ENCODE measurements at regions not wholly inside any gene's neighbourhood (a gene's known extent, or its start where the extent isn't known, plus 50 kb on each side); places are given as distances from the start of the nearest gene placed in this dataset.

DNA sequence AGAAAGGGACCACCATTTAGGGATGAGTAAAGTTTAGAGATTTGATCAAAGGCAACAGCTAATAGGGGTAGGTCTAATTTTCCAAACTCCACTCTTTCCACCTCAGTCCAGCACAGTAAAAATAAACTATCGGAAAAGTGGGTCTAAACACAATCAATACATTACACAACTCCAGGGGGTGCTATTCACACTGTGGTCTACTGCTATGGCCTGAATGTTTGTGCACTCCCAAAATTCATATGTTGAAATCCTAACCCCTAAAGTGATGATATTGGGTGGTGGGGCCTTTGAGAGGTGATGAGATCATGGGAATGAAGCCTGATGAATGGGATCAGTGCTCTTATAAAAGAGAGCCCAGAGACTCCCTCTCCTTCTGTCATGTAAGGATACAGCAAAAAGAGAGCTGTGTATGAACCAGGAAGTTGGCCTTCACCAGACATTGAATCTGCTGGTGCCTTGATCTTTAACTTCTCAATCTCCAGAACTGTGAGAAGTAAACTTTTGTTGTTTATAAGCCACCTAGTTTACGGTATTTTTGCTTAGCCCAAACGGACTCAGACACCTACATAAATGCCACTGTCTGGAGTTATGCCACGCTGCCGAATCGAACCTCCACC, 193.9 kb downstream of the OMA1 start:
- Histone ChIP-seq H3K4me3 (ENCODE audit: severe bottlenecking) (no peak overlapping the region), H3K27me3 (ENCODE audit: insufficient read depth, poor library complexity, severe bottlenecking) (peaks cover under 1% of the 10 kb centered on the region), H3K27ac (ENCODE audit: poor library complexity, severe bottlenecking) (no peak overlapping the region), H3K36me3 (ENCODE audit: low read depth) (no peaks in the 10 kb centered on the region), H3K4me1 (ENCODE audit: insufficient read depth, poor library complexity, severe bottlenecking) (no peaks in the 10 kb centered on the region), H3K9me3 (ENCODE audit: severe bottlenecking) (no peaks in the 10 kb centered on the region)
- no peak for ATAC-seq (ENCODE audit: low read depth)
- TF ChIP-seq, protein P1, sequence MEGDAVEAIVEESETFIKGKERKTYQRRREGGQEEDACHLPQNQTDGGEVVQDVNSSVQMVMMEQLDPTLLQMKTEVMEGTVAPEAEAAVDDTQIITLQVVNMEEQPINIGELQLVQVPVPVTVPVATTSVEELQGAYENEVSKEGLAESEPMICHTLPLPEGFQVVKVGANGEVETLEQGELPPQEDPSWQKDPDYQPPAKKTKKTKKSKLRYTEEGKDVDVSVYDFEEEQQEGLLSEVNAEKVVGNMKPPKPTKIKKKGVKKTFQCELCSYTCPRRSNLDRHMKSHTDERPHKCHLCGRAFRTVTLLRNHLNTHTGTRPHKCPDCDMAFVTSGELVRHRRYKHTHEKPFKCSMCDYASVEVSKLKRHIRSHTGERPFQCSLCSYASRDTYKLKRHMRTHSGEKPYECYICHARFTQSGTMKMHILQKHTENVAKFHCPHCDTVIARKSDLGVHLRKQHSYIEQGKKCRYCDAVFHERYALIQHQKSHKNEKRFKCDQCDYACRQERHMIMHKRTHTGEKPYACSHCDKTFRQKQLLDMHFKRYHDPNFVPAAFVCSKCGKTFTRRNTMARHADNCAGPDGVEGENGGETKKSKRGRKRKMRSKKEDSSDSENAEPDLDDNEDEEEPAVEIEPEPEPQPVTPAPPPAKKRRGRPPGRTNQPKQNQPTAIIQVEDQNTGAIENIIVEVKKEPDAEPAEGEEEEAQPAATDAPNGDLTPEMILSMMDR (IDR thresholded peaks at IDR 0.05; ENCODE audit: poor library complexity, severe bottlenecking): no peak
- DNase-seq (ENCODE audit: low spot score): no peak

DNA sequence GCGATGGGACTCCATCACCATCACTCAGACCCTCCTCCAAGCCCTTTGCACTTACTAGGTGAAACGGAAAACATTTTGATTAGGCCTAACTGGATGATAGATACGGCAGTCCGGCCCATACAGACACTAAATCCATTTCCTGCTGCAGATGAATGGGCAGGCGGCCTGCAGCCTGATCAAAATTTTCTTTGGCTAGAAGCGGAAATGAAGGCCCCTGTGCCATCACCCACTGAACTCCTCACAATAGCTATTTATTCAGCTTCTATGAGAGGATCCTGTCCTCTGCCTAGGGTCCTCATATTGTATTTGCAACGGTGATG, 200.5 kb downstream of the OMA1 start:
- DNase-seq (ENCODE audit: low spot score) (no peak), ATAC-seq (ENCODE audit: low read depth) (no peak)
- no peak overlapping the region for H3K27ac ChIP-seq (ENCODE audit: poor library complexity, severe bottlenecking)
- TF ChIP-seq, protein P1 (IDR thresholded peaks at IDR 0.05; ENCODE audit: poor library complexity, severe bottlenecking): no peak
- no peaks in the 10 kb centered on the region for H3K9me3 ChIP-seq (ENCODE audit: severe bottlenecking)
- no peaks in the 10 kb centered on the region for H3K36me3 ChIP-seq (ENCODE audit: low read depth)
- H3K4me3 ChIP-seq (ENCODE audit: severe bottlenecking): no peak overlapping the region
- H3K4me1 ChIP-seq (ENCODE audit: insufficient read depth, poor library complexity, severe bottlenecking): no peaks in the 10 kb centered on the region
- no peaks in the 10 kb centered on the region for H3K27me3 ChIP-seq (ENCODE audit: insufficient read depth, poor library complexity, severe bottlenecking)

DNA sequence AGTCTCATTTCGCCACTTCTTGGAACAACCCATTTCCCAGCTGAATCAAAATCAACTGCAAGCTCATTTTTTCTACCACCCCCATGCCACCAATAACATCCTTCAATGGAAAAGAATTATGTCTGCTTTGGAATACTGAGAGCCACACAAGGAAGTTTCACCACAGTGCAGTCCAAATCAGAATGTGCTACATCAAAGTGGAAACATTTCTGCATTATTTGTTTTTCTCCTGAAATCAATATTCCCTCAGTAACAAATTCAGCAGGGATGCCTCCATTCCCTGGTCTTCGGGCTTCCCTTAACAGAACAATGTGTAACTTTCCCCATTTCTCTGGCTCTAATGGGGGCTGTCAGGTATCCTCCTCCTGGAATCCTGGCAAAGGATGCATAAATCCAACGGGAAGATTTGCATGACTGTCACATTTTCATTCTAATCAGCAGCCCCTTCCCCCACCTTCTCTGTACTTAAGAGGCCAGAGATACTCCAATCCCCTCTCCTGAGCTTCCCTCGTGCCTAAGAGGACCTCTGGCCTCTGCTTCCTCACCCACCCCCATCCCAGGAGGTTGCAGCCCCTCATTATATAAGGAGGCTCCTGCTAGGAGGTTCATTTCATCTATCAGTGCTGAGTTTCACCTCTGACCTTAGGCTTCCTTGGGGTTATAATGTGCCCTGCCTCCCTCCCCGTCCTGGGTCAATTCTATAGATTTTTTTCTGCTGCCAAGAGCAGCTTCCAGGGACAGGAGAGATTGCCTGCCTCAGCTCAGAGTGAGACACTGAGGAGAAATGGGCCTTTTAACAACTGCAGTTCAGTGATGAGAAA, 201.1 kb downstream of the OMA1 start:
- H3K36me3 ChIP-seq (ENCODE audit: low read depth): no peaks in the 10 kb centered on the region
- H3K4me1 ChIP-seq (ENCODE audit: insufficient read depth, poor library complexity, severe bottlenecking): no peaks in the 10 kb centered on the region
- DNase-seq (ENCODE audit: low spot score): no peak

DNA sequence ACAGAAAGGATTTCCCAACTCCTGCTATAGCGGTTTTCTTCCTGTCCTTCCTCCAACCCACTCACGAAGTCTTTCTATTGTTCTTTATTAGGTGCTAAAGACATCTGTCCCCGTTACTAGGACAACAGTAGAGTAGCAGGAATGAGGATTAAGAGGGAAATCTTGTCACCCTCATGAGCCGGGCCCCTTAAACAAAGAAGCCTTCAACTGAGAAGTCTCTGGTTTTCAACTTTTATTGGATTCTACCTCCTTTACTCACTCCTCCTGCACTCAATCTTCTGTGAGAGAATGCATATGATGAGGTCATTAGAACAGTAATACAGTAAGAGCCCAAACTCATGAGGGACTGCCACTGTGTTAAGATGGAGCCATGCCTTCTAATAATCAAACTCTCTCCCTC, 206.3 kb downstream of the OMA1 start:
- TF ChIP-seq, protein P1 (IDR thresholded peaks at IDR 0.05; ENCODE audit: poor library complexity, severe bottlenecking): no peak
- H3K27me3 ChIP-seq (ENCODE audit: insufficient read depth, poor library complexity, severe bottlenecking): no peaks in the 10 kb centered on the region
- no peak overlapping the region for H3K4me3 ChIP-seq (ENCODE audit: severe bottlenecking)
- no peaks in the 10 kb centered on the region for H3K36me3 ChIP-seq (ENCODE audit: low read depth)
- no peak overlapping the region for H3K27ac ChIP-seq (ENCODE audit: poor library complexity, severe bottlenecking)
- H3K4me1 ChIP-seq (ENCODE audit: insufficient read depth, poor library complexity, severe bottlenecking): no peaks in the 10 kb centered on the region
- ATAC-seq (ENCODE audit: low read depth) (no peak), DNase-seq (ENCODE audit: low spot score) (no peak)
- no peaks in the 10 kb centered on the region for H3K9me3 ChIP-seq (ENCODE audit: severe bottlenecking)

More for the DNA sequence above, 201.1 kb downstream of the OMA1 start:
- no peak for ATAC-seq (ENCODE audit: low read depth)
- no peak overlapping the region for H3K4me3 ChIP-seq (ENCODE audit: severe bottlenecking)
- TF ChIP-seq, protein P1 (IDR thresholded peaks at IDR 0.05; ENCODE audit: poor library complexity, severe bottlenecking): no peak
- no peak overlapping the region for H3K27ac ChIP-seq (ENCODE audit: poor library complexity, severe bottlenecking)
- no peaks in the 10 kb centered on the region for H3K9me3 ChIP-seq (ENCODE audit: severe bottlenecking)
- H3K27me3 ChIP-seq (ENCODE audit: insufficient read depth, poor library complexity, severe bottlenecking): no peaks in the 10 kb centered on the region

DNA sequence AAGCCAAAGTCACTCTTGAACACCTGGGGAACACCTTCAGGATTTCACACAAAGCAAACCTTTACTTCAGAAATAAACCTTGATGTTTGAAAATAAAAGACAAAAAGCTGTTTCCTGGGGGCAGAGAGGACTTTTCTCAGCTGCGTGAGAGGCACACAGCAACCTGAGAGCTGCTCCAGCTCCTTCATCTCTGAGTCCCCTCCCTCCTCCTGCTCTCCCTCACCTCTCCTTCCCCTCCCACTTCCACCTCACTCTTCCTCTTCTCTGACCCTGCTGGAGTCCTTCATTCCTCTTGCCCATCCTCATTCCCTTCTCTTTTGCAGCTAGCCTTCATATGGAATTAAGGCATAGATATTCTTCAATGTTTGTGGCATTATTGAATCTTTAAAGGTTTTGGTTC, 208.4 kb downstream of the OMA1 start:
- H3K4me1 ChIP-seq (ENCODE audit: insufficient read depth, poor library complexity, severe bottlenecking): no peaks in the 10 kb centered on the region
- TF ChIP-seq, protein P1 (IDR thresholded peaks at IDR 0.05; ENCODE audit: poor library complexity, severe bottlenecking): no peak
- no peak overlapping the region for H3K4me3 ChIP-seq (ENCODE audit: severe bottlenecking)
- no peaks in the 10 kb centered on the region for H3K9me3 ChIP-seq (ENCODE audit: severe bottlenecking)
- DNase-seq (ENCODE audit: low spot score) (no peak), ATAC-seq (ENCODE audit: low read depth) (no peak)
- no peaks in the 10 kb centered on the region for H3K36me3 ChIP-seq (ENCODE audit: low read depth)
- no peak overlapping the region for H3K27ac ChIP-seq (ENCODE audit: poor library complexity, severe bottlenecking)
- no peaks in the 10 kb centered on the region for H3K27me3 ChIP-seq (ENCODE audit: insufficient read depth, poor library complexity, severe bottlenecking)
